Cardiac muscle cell (in vitro differentiated cells and primary cell): ENCODE measurements at regions not wholly inside any gene's neighbourhood (a gene's known extent, or its start where the extent isn't known, plus 50 kb on each side); places are given as distances from the start of the nearest gene placed in this dataset.

Experiments
- DNase-seq, 2 donors: peaks; one replicate each; pipeline versions ENCODE4 v3.0.0 to v3.0.0-alpha.2; 2010 to 2017; ENCODE audit warnings: low read depth in 1 of 2, low spot score in 1 of 2
- H3K27ac ChIP-seq: fragments of 200-600 bp; sonication (generic); 2 replicates; pipeline ENCODE4 v1.5.1; 2016
- H3K27me3 ChIP-seq: fragments of 200-600 bp; sonication (generic); 2 replicates; pipeline ENCODE4 v1.6.0; 2016; ENCODE audit warnings: control low read depth
- H3K36me3 ChIP-seq: fragments of 200-600 bp; sonication (generic); 2 replicates; pipeline ENCODE4 v1.5.1; 2016; ENCODE audit warnings: control low read depth
- H3K4me1 ChIP-seq: fragments of 200-600 bp; sonication (generic); 2 replicates; pipeline ENCODE4 v1.8.1; 2017; ENCODE audit warnings: low read depth, mild to moderate bottlenecking, mixed run types
- H3K4me3 ChIP-seq: fragments of 200-600 bp; sonication (generic); 2 replicates; pipeline ENCODE4 v1.5.1; 2016; ENCODE audit warnings: mild to moderate bottlenecking
- H3K9me3 ChIP-seq: fragments of 200-600 bp; sonication (generic); 2 replicates; pipeline ENCODE4 v1.5.1; 2017; ENCODE audit warnings: low read depth, mild to moderate bottlenecking, control low read depth
- CTCF ChIP-seq: IDR thresholded peaks from 2 replicates; pipeline ENCODE4 v1.5.1; 2012; ENCODE audit warnings: low read depth, mild to moderate bottlenecking, low read length

GRCh38 chr18:78836838-78837237 is 142.8 kb upstream of the SALL3 start:
- H3K4me1 ChIP-seq, result no peaks in the 10 kb centered on the region
- no peaks in the 10 kb centered on the region for H3K36me3 ChIP-seq
- no peak for TF ChIP-seq CTCF
- no peaks in the 10 kb centered on the region for H3K9me3 ChIP-seq
- H3K27me3 ChIP-seq, result no peaks in the 10 kb centered on the region
- H3K27ac ChIP-seq, result no peak overlapping the region
- no peak for DNase-seq
- H3K4me3 ChIP-seq, result no peak overlapping the region

GRCh38 chr18:78837754-78838153 is 141.9 kb upstream of the SALL3 start:
- Histone ChIP-seq H3K4me1 (no peaks in the 10 kb centered on the region), H3K27me3 (no peaks in the 10 kb centered on the region), H3K4me3 (no peak overlapping the region), H3K9me3 (no peaks in the 10 kb centered on the region), H3K27ac (no peak overlapping the region), H3K36me3 (no peaks in the 10 kb centered on the region)
- no peak for TF ChIP-seq CTCF
- no peak for DNase-seq

GRCh38 chr18:78838183-78838582 is 141.4 kb upstream of the SALL3 start:
- Histone ChIP-seq H3K9me3 (no peaks in the 10 kb centered on the region), H3K4me1 (no peaks in the 10 kb centered on the region), H3K27ac (no peak overlapping the region), H3K36me3 (no peaks in the 10 kb centered on the region), H3K27me3 (no peaks in the 10 kb centered on the region), H3K4me3 (no peak overlapping the region)
- TF ChIP-seq CTCF, result no peak
- no peak for DNase-seq

- Histone ChIP-seq H3K4me3 (no peak overlapping the region), H3K27ac (no peak overlapping the region), H3K9me3 (peaks cover 3% of the 10 kb centered on the region), H3K36me3 (no peaks in the 10 kb centered on the region), H3K27me3 (no peaks in the 10 kb centered on the region), H3K4me1 (no peaks in the 10 kb centered on the region)
- no peak for TF ChIP-seq CTCF
- no peak for DNase-seq
Measured at GRCh38 chr18:78849046-78849445, 130.6 kb upstream of the SALL3 start.

DNA sequence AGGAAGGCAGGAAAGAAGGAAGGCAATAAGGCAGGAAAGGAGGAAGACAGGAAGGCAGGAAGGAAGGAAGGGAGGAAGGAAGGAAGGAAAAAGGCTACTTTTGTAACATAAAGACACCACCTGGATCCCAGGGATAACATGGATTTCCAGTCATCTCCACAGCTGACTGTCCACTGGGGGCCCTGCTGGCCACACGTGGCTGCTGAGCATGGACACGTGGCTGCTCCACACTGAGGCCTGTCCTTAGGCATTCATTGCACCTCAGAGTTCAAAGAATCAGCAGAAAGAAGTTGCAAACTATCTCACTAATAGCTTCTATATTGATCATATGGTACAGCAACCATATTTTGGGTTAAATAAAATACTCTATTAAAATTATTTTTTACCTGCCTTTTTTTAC is 130.2 kb upstream of the SALL3 start:
- no peak for TF ChIP-seq CTCF
- H3K27ac ChIP-seq, result no peak overlapping the region

GRCh38 chr18:78853341-78853740 is 126.3 kb upstream of the SALL3 start:
- H3K27me3 ChIP-seq, result no peaks in the 10 kb centered on the region

More for the DNA sequence above, 130.2 kb upstream of the SALL3 start:
- Histone ChIP-seq H3K9me3 (peaks cover 3% of the 10 kb centered on the region), H3K4me3 (no peak overlapping the region), H3K27me3 (no peaks in the 10 kb centered on the region), H3K4me1 (no peaks in the 10 kb centered on the region), H3K36me3 (no peaks in the 10 kb centered on the region)
- no peak for DNase-seq

More at GRCh38 chr18:78853341-78853740, 126.3 kb upstream of the SALL3 start:
- Histone ChIP-seq H3K4me3 (no peak overlapping the region), H3K9me3 (peaks cover 3% of the 10 kb centered on the region), H3K27ac (no peak overlapping the region), H3K36me3 (no peaks in the 10 kb centered on the region), H3K4me1 (no peaks in the 10 kb centered on the region)
- no peak for DNase-seq
- no peak for TF ChIP-seq CTCF
